SK-N-SH treated with all-trans-retinoic acid at 6 μM for 48 hours (cell line): ENCODE measurements at regions not wholly inside any gene's neighbourhood (a gene's known extent, or its start where the extent isn't known, plus 50 kb on each side); places are given as distances from the start of the nearest gene placed in this dataset.

Experiments
- ARNTL ChIP-seq: fragments of 450-650 bp; formaldehyde crosslinking; IDR thresholded peaks from 2 replicates; pipeline ENCODE4 v1.5.0; 2020; ENCODE audit warnings: low read depth, mild to moderate bottlenecking, moderate library complexity, borderline replicate concordance
- CSDC2 ChIP-seq: fragments of 250-450 bp; sonication (Bioruptor Pico); IDR thresholded peaks from 2 replicates; pipeline ENCODE4 v1.5.0; 2020; ENCODE audit warnings: mild to moderate bottlenecking, moderate library complexity
- SNAI2 ChIP-seq: fragments of 250-450 bp; sonication (Bioruptor Pico); IDR thresholded peaks from 2 replicates; pipeline ENCODE4 v1.5.0; 2020; ENCODE audit warnings: mild to moderate bottlenecking, moderate library complexity
- TF ChIP-seq, protein P1 (sequence below): fragments of 250-450 bp; sonication (Bioruptor Pico); IDR thresholded peaks from 2 replicates; pipeline ENCODE4 v1.8.0; 2020; ENCODE audit warnings: mild to moderate bottlenecking, moderate library complexity, borderline replicate concordance

- TF ChIP-seq, protein P1, sequence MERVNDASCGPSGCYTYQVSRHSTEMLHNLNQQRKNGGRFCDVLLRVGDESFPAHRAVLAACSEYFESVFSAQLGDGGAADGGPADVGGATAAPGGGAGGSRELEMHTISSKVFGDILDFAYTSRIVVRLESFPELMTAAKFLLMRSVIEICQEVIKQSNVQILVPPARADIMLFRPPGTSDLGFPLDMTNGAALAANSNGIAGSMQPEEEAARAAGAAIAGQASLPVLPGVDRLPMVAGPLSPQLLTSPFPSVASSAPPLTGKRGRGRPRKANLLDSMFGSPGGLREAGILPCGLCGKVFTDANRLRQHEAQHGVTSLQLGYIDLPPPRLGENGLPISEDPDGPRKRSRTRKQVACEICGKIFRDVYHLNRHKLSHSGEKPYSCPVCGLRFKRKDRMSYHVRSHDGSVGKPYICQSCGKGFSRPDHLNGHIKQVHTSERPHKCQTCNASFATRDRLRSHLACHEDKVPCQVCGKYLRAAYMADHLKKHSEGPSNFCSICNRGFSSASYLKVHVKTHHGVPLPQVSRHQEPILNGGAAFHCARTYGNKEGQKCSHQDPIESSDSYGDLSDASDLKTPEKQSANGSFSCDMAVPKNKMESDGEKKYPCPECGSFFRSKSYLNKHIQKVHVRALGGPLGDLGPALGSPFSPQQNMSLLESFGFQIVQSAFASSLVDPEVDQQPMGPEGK (CRISPR knock-in tag), result no peak
- TF ChIP-seq ARNTL (no peak), SNAI2 (CRISPR knock-in tag) (no peak), CSDC2 (CRISPR knock-in tag) (no peak)
Measured at GRCh38 chr3:69588170-69588569, 151.1 kb upstream of the MITF start.
